SU-DHL-6 (cell line): ENCODE measurements at regions not wholly inside any gene's neighbourhood (a gene's known extent, or its start where the extent isn't known, plus 50 kb on each side); places are given as distances from the start of the nearest gene placed in this dataset.

Experiments used
- EZH2phosphoT487 ChIP-seq: fragments of 200-600 bp; sonication (generic), shearing (Covaris generic); conservative IDR thresholded peaks from 2 replicates; pipeline ENCODE4 v1.6.1; 2018; ENCODE audit warnings: mild to moderate bottlenecking, antibody characterized with exemption, low read length, moderate library complexity, mixed read lengths
- TF ChIP-seq, protein P1 (sequence below): fragments of 200-600 bp; sonication (generic); IDR thresholded peaks from one replicate; pipeline ENCODE4 v1.5.1; 2017; ENCODE audit warnings: antibody characterized with exemption, mild to moderate bottlenecking, low read length, moderate library complexity; ENCODE audit not compliant: insufficient read depth, poor library complexity, severe bottlenecking

DNA sequence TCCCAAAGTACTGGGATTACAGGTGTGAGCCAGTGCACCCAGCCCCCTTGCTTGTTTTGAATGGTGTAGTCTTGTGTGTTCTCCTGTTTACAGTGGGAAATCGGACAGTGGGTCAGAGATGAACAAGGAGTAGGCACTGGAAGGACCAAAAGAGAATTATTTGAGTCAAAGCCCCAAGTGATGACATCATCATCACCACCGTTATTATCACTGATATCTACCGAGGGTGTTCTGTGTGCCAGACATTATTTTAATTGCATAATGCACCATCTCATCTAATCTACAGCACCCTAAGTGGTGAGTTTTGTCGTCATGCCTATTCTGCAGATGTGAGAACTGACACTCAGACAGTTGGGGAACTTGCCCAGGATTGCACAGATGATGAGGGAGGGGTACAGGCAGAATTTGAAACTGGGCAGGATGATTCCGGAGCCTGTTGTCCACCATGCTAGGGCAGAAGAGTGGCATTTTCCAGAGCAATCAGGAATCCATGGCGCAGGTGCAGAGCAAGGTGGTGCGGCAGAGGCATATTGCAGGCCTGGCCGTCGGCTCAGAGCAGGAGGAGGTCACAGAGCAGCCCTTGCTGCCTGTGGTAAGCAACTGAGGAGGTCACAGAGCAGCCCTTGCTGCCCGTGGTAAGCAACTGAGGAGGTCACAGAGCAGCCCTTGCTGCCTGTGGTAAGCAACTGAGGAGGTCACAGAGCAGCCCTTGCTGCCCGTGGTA is 137.0 kb upstream of the HDAC4 start:
- TF ChIP-seq, protein P1, sequence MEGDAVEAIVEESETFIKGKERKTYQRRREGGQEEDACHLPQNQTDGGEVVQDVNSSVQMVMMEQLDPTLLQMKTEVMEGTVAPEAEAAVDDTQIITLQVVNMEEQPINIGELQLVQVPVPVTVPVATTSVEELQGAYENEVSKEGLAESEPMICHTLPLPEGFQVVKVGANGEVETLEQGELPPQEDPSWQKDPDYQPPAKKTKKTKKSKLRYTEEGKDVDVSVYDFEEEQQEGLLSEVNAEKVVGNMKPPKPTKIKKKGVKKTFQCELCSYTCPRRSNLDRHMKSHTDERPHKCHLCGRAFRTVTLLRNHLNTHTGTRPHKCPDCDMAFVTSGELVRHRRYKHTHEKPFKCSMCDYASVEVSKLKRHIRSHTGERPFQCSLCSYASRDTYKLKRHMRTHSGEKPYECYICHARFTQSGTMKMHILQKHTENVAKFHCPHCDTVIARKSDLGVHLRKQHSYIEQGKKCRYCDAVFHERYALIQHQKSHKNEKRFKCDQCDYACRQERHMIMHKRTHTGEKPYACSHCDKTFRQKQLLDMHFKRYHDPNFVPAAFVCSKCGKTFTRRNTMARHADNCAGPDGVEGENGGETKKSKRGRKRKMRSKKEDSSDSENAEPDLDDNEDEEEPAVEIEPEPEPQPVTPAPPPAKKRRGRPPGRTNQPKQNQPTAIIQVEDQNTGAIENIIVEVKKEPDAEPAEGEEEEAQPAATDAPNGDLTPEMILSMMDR: no peak
- TF ChIP-seq EZH2phosphoT487: no peak
